ENCODE measurements at regions not wholly inside any gene's neighbourhood (a gene's known extent, or its start where the extent isn't known, plus 50 kb on each side); places are given as distances from the start of the nearest gene placed in this dataset.

DNA sequence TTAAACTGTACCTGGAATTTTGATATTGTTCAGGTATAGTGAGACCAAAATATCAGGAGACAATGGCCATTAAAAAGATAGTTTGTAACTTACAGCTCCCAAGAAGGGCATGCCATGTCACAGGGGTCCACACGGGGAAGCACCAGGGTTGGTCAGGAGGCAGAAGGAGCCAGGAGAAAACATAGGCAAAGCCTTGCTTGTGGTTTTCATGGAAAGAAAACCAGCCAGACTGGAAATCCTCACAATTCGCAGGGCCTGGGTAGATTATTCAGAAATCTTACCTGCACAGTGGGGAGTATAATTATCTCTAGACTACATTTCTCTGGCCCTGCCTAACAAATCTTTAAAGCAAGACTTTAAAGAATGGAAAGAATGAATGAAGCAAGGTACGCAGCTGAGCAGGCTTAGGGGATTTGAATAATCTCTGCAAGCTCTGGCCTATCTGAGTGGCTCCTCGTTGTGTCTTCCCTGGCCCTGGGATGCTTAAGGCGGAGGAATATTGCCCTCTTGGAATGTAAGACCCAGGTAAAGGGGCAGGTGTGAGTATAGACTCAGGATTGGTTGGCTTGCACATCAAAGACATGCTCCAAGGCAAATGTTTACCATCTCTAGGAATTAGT is 66.9 kb upstream of the CDC42EP3 start:
- ATAC-seq, result no peak
- POLR2A ChIA-PET, result no interaction called here
- FAIRE-seq, result no peak
- Histone ChIP-seq H3K4me2 (no peak overlapping the region), H3K4me1 (no peaks in the 10 kb centered on the region), H3K9me3 (no peaks in the 10 kb centered on the region), H3K27ac (no peak overlapping the region), H3K4me3 (no peak overlapping the region)
- CTCF ChIA-PET, result interaction anchor here (1.5 to 3.0 kb wide), 2 partner anchors 19 to 139 kb away, joined by 3 to 7 read pairs; no protein-coding TSS in a partner anchor
- no peak for DNase-seq (ENCODE audit: low read depth in 1 of 2, low spot score in 1 of 2)
- no peak for TF ChIP-seq RCOR1 (IDR thresholded peaks at IDR 0.05; ENCODE audit: low read depth, low read length)
- TF ChIP-seq, protein P1, sequence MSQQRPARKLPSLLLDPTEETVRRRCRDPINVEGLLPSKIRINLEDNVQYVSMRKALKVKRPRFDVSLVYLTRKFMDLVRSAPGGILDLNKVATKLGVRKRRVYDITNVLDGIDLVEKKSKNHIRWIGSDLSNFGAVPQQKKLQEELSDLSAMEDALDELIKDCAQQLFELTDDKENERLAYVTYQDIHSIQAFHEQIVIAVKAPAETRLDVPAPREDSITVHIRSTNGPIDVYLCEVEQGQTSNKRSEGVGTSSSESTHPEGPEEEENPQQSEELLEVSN (IDR thresholded peaks at IDR 0.05; ENCODE audit: borderline replicate concordance, low read depth), result no peak
- no peak for TF ChIP-seq EHMT2 (IDR thresholded peaks at IDR 0.05; ENCODE audit: low read depth)
- TF ChIP-seq HOXA7 (CRISPR knock-in tag; IDR thresholded peaks at IDR 0.05), result no peak
- no peak for TF ChIP-seq CEBPB (IDR thresholded peaks at IDR 0.05)
- TF ChIP-seq TFCP2L1 (CRISPR knock-in tag; IDR thresholded peaks at IDR 0.05), result no peak
- TF ChIP-seq ATOH8 (CRISPR knock-in tag; IDR thresholded peaks at IDR 0.05; ENCODE audit: low read depth), result no peak
- no peak for TF ChIP-seq NPAS2 (CRISPR knock-in tag; IDR thresholded peaks at IDR 0.05; ENCODE audit: borderline replicate concordance)
- TF ChIP-seq RARB (CRISPR knock-in tag; IDR thresholded peaks at IDR 0.05), result no peak
- no peak for TF ChIP-seq KDM1A (IDR thresholded peaks at IDR 0.05; ENCODE audit: low read depth)
- TF ChIP-seq CTCF (IDR thresholded peaks at IDR 0.05), result no peak
- TF ChIP-seq JUN (IDR thresholded peaks at IDR 0.05), result no peak
- TF ChIP-seq HOXB5 (CRISPR knock-in tag; IDR thresholded peaks at IDR 0.05), result no peak
- TF ChIP-seq USF2 (IDR thresholded peaks at IDR 0.05), result no peak
- WGBS (ENCODE audit: missing lambda C conversion rate), result 76% methylated on average over 5 of the region's 5 CpGs

- TF ChIP-seq SREBF2 (IDR thresholded peaks at IDR 0.05), result no peak
- TF ChIP-seq KDM5A (IDR thresholded peaks at IDR 0.05), result no peak
- H3K4me1 ChIP-seq, result no peaks in the 10 kb centered on the region
- no peaks in the 10 kb centered on the region for H3K9me3 ChIP-seq
- ATAC-seq (no peak), DNase-seq (ENCODE audit: low read depth in 1 of 2, low spot score in 1 of 2) (no peak), FAIRE-seq (no peak)
- WGBS (ENCODE audit: missing lambda C conversion rate), result 84% methylated on average over 4 of the region's 4 CpGs
- H3K4me2 ChIP-seq, result no peak overlapping the region
- H3K27ac ChIP-seq, result no peak overlapping the region
- no peak overlapping the region for H3K4me3 ChIP-seq
- CTCF ChIA-PET, result interaction anchor here (1.5 to 3.0 kb wide), 2 partner anchors 20 to 138 kb away, joined by 3 to 7 read pairs; no protein-coding TSS in a partner anchor
- POLR2A ChIA-PET, result no interaction called here
Measured at GRCh38 chr2:37739153-37739552, 67.7 kb upstream of the CDC42EP3 start.

DNA sequence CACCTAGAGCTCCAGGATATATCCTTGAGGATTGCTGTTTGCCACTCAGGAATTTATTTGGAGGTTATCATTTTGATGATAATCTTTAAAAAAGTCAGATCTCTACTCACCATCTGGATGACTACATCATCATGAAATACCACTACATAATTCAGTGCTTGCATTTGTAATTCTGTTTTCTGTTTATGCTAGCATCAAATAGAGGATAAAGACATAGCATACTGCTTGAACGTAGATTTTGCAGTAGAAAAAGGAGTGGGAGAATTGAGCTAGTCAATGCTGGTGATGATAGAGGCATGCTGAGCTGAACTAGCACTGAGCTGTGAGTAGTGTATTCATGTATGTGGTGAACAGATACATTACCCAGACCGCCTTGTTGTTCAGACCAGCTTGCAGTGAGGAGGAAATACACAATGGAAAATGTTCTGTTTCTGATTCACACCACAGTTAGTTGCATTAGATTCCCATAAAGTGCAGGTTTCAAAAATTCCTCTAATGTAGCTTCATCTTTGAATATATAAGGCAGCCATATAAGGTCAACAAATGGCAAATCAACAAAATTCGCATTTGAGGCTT is 68.8 kb upstream of the CDC42EP3 start:
- no peak overlapping the region for H3K27ac ChIP-seq
- ChIA-PET POLR2A (interaction anchor here (1.0 kb wide), 1 partner anchor 68 kb away, joined by 5 read pairs; no protein-coding TSS in a partner anchor), CTCF (interaction anchor here (3.0 kb wide), 1 partner anchor 137 kb away, joined by 7 read pairs; no protein-coding TSS in a partner anchor)

More for the DNA sequence above, 68.8 kb upstream of the CDC42EP3 start:
- ATAC-seq (no peak), FAIRE-seq (no peak), DNase-seq (ENCODE audit: low read depth in 1 of 2, low spot score in 1 of 2) (no peak)
- no peak for TF ChIP-seq RCOR1 (IDR thresholded peaks at IDR 0.05; ENCODE audit: low read depth, low read length)
- TF ChIP-seq HOXB13 (CRISPR knock-in tag; IDR thresholded peaks at IDR 0.05; ENCODE audit: low read depth), result no peak
- TF ChIP-seq GATA3 (IDR thresholded peaks at IDR 0.05; ENCODE audit: borderline replicate concordance), result no peak
- no peak for TF ChIP-seq HEYL (CRISPR knock-in tag; IDR thresholded peaks at IDR 0.05)
- no peak for TF ChIP-seq KDM1A (IDR thresholded peaks at IDR 0.05; ENCODE audit: low read depth)
- TF ChIP-seq, protein P2, sequence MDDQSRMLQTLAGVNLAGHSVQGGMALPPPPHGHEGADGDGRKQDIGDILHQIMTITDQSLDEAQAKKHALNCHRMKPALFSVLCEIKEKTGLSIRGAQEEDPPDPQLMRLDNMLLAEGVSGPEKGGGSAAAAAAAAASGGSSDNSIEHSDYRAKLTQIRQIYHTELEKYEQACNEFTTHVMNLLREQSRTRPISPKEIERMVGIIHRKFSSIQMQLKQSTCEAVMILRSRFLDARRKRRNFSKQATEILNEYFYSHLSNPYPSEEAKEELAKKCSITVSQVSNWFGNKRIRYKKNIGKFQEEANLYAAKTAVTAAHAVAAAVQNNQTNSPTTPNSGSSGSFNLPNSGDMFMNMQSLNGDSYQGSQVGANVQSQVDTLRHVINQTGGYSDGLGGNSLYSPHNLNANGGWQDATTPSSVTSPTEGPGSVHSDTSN (IDR thresholded peaks at IDR 0.05), result no peak
- no peak for TF ChIP-seq TFCP2L1 (CRISPR knock-in tag; IDR thresholded peaks at IDR 0.05)
- TF ChIP-seq, protein P3, sequence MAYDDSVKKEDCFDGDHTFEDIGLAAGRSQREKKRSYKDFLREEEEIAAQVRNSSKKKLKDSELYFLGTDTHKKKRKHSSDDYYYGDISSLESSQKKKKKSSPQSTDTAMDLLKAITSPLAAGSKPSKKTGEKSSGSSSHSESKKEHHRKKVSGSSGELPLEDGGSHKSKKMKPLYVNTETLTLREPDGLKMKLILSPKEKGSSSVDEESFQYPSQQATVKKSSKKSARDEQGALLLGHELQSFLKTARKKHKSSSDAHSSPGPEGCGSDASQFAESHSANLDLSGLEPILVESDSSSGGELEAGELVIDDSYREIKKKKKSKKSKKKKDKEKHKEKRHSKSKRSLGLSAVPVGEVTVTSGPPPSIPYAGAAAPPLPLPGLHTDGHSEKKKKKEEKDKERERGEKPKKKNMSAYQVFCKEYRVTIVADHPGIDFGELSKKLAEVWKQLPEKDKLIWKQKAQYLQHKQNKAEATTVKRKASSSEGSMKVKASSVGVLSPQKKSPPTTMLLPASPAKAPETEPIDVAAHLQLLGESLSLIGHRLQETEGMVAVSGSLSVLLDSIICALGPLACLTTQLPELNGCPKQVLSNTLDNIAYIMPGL (CRISPR knock-in tag; IDR thresholded peaks at IDR 0.05; ENCODE audit: borderline replicate concordance), result no peak
- no peak for TF ChIP-seq BHLHE40 (IDR thresholded peaks at IDR 0.05; ENCODE audit: low read depth, low read length)
- H3K4me2 ChIP-seq, result no peak overlapping the region
- no peaks in the 10 kb centered on the region for H3K9me3 ChIP-seq
- WGBS (ENCODE audit: missing lambda C conversion rate), result 79% methylated on average over 3 of the region's 3 CpGs
- no peaks in the 10 kb centered on the region for H3K4me1 ChIP-seq
- no peak overlapping the region for H3K4me3 ChIP-seq

All from A549 (cell line).